Panc1 (cell line): ENCODE measurements at regions not wholly inside any gene's neighbourhood (a gene's known extent, or its start where the extent isn't known, plus 50 kb on each side); places are given as distances from the start of the nearest gene placed in this dataset.

Experiments
- SIN3A ChIP-seq: IDR thresholded peaks from 2 replicates; pipeline ENCODE4 v1.6.1; 2012; ENCODE audit warnings: low read depth, mild to moderate bottlenecking, low read length, moderate library complexity, borderline replicate concordance; ENCODE audit not compliant: insufficient read depth
- TCF7L2 ChIP-seq: IDR thresholded peaks from 2 replicates; pipeline ENCODE4 v1.6.1; 2011; ENCODE audit warnings: mild to moderate bottlenecking, low read depth, low read length, inconsistent platforms
- TF ChIP-seq, protein P1 (sequence below): fragments of 450-650 bp; IDR thresholded peaks from 2 replicates; pipeline ENCODE4 v1.5.1; 2017; ENCODE audit warnings: mild to moderate bottlenecking
- TF ChIP-seq, protein P2 (sequence below), 2 experiments: IDR thresholded peaks; 2 replicates each; pipeline ENCODE4 v1.6.1; 2011 to 2012; ENCODE audit warnings: low read depth in 2 of 2, control low read depth in 1 of 2, low read length in 1 of 2, mild to moderate bottlenecking in 1 of 2, moderate library complexity in 1 of 2; ENCODE audit not compliant: insufficient read depth in 1 of 2

DNA sequence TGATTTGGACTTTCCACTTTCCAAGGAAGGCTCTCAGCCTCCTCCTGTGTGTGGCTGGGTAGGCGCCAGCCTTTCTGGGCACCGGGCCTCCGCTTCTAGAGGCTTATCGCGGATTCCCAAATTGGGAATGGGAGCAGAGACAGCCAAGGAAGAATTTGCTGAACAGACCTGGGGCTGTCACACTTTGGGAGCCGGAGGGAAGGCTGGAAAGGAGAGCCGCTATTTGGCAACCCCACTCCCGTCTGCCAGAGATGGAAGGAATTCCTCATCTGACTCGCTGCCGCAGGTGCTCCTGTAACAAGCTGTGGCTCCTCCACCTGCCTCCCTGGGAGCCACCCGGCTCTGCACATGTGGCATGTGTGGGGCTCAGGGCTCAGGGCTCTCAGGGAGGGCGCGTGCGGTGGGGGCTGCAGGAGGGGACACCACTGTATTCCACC, 50.8 kb upstream of the ECHDC3 start:
- TF ChIP-seq, protein P1, sequence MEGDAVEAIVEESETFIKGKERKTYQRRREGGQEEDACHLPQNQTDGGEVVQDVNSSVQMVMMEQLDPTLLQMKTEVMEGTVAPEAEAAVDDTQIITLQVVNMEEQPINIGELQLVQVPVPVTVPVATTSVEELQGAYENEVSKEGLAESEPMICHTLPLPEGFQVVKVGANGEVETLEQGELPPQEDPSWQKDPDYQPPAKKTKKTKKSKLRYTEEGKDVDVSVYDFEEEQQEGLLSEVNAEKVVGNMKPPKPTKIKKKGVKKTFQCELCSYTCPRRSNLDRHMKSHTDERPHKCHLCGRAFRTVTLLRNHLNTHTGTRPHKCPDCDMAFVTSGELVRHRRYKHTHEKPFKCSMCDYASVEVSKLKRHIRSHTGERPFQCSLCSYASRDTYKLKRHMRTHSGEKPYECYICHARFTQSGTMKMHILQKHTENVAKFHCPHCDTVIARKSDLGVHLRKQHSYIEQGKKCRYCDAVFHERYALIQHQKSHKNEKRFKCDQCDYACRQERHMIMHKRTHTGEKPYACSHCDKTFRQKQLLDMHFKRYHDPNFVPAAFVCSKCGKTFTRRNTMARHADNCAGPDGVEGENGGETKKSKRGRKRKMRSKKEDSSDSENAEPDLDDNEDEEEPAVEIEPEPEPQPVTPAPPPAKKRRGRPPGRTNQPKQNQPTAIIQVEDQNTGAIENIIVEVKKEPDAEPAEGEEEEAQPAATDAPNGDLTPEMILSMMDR: no peak
- TF ChIP-seq, protein P2, sequence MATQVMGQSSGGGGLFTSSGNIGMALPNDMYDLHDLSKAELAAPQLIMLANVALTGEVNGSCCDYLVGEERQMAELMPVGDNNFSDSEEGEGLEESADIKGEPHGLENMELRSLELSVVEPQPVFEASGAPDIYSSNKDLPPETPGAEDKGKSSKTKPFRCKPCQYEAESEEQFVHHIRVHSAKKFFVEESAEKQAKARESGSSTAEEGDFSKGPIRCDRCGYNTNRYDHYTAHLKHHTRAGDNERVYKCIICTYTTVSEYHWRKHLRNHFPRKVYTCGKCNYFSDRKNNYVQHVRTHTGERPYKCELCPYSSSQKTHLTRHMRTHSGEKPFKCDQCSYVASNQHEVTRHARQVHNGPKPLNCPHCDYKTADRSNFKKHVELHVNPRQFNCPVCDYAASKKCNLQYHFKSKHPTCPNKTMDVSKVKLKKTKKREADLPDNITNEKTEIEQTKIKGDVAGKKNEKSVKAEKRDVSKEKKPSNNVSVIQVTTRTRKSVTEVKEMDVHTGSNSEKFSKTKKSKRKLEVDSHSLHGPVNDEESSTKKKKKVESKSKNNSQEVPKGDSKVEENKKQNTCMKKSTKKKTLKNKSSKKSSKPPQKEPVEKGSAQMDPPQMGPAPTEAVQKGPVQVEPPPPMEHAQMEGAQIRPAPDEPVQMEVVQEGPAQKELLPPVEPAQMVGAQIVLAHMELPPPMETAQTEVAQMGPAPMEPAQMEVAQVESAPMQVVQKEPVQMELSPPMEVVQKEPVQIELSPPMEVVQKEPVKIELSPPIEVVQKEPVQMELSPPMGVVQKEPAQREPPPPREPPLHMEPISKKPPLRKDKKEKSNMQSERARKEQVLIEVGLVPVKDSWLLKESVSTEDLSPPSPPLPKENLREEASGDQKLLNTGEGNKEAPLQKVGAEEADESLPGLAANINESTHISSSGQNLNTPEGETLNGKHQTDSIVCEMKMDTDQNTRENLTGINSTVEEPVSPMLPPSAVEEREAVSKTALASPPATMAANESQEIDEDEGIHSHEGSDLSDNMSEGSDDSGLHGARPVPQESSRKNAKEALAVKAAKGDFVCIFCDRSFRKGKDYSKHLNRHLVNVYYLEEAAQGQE (IDR thresholded peaks at IDR 0.05; ENCODE audit: insufficient read depth in 1 of 2, low read depth in 2 of 2, low read length in 1 of 2): no peak
- no peak for TF ChIP-seq SIN3A
- TF ChIP-seq TCF7L2: no peak
